ENCODE measurements at regions not wholly inside any gene's neighbourhood (a gene's known extent, or its start where the extent isn't known, plus 50 kb on each side); places are given as distances from the start of the nearest gene placed in this dataset.

DNA sequence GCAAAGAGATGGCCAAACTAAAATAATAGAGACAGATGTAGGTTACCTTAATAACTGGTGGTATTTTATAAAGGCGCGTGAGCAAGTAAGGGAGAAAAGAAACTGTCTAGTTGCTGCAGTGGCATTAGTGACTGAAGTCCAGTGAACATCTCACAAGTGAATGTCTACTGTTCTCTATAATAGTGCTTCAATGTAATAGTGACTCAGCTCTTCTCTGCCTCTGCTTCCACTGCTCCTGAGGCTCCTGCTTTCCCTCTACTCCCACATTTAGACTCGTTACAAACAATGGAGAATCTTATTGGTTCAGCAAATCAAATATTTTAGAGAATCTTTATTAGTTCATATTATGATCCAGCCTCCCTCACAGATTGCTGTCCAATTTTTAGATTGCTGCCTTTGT lies 779.1 kb upstream of the HTR2C start:
- Histone ChIP-seq H3K9me3 (ENCODE audit: control insufficient read depth, insufficient read depth, low read length) (no peaks in the 10 kb centered on the region), H3K4me3 (ENCODE audit: low read length) (no peak overlapping the region), H3K27me3 (ENCODE audit: control insufficient read depth, insufficient read depth, low read length) (no peaks in the 10 kb centered on the region), H3K27ac (ENCODE audit: low read length) (no peak overlapping the region), H3K4me1 (ENCODE audit: control insufficient read depth, insufficient read depth, low read length) (no peaks in the 10 kb centered on the region), H3K36me3 (ENCODE audit: control insufficient read depth, insufficient read depth, low read length) (no peaks in the 10 kb centered on the region)
- no peak overlapping the region for H3K4me3 Mint-ChIP-seq
- intact Hi-C loops (cut with micrococcal nuclease), result no loop called here
- TF ChIP-seq, protein P1, sequence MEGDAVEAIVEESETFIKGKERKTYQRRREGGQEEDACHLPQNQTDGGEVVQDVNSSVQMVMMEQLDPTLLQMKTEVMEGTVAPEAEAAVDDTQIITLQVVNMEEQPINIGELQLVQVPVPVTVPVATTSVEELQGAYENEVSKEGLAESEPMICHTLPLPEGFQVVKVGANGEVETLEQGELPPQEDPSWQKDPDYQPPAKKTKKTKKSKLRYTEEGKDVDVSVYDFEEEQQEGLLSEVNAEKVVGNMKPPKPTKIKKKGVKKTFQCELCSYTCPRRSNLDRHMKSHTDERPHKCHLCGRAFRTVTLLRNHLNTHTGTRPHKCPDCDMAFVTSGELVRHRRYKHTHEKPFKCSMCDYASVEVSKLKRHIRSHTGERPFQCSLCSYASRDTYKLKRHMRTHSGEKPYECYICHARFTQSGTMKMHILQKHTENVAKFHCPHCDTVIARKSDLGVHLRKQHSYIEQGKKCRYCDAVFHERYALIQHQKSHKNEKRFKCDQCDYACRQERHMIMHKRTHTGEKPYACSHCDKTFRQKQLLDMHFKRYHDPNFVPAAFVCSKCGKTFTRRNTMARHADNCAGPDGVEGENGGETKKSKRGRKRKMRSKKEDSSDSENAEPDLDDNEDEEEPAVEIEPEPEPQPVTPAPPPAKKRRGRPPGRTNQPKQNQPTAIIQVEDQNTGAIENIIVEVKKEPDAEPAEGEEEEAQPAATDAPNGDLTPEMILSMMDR (IDR thresholded peaks at IDR 0.05), result no peak
- DNase-seq (no peak), ATAC-seq (no peak)
- WGBS (ENCODE audit: insufficient coverage), result 92% methylated on average over 2 of the region's 3 CpGs
- no peak overlapping the region for H3K27ac Mint-ChIP-seq
- H3K36me3 Mint-ChIP-seq, result no peaks in the 10 kb centered on the region
- H3K4me1 Mint-ChIP-seq, result no peaks in the 10 kb centered on the region
- peaks cover 0 to 13% of the 10 kb centered on the region in 2 donors for H3K27me3 Mint-ChIP-seq (ENCODE audit: low read depth in 2 of 2)
- peaks cover 4 to 5% of the 10 kb centered on the region in 2 donors for H3K9me3 Mint-ChIP-seq

DNA sequence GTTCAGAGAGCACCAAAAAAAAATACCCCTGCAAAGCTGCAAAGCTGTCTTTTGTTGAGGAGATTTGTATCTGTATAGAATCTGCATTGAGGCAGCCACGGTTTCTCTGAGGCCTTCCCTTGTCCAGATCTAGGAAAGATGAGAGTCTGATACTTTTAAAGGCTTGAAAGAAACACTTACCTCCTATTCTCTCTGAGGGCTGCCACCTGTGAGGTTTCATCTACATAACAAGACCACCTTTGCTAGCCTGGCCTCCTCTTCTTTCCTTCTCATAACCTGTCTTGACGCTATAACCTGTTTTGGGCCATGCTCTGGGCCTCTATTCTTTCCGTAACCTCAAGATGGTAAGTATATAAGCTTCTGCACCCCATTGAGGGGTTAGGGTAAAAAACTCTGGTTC lies 779.6 kb upstream of the HTR2C start:
- no peak for ATAC-seq
- H3K27ac Mint-ChIP-seq, result no peak overlapping the region
- 83% methylated on average over 2 of the region's 3 CpGs for WGBS (ENCODE audit: insufficient coverage)

DNA sequence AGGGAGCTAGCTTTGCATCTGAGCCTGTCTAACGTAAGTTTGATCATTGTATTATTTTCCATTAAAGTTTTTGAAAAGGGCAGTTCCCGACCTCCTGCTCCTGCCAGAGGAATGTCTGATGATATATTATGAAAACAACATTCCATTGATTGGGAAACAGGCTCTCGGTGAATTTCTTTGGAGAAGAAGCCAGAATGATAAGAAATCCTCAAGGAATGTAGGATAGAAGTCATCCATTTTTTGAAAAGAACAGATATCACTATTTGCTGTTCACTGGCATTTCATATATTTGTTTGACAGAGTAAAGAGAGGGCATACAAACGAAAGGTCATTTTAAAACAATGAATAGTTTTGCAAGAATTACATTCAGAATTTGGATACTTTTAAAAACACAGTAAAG lies 781.0 kb upstream of the HTR2C start:
- H3K36me3 Mint-ChIP-seq, result no peaks in the 10 kb centered on the region
- Histone ChIP-seq H3K36me3 (ENCODE audit: control insufficient read depth, insufficient read depth, low read length) (no peaks in the 10 kb centered on the region), H3K9me3 (ENCODE audit: control insufficient read depth, insufficient read depth, low read length) (no peaks in the 10 kb centered on the region), H3K27ac (ENCODE audit: low read length) (no peak overlapping the region), H3K4me1 (ENCODE audit: control insufficient read depth, insufficient read depth, low read length) (no peaks in the 10 kb centered on the region), H3K27me3 (ENCODE audit: control insufficient read depth, insufficient read depth, low read length) (no peaks in the 10 kb centered on the region), H3K4me3 (ENCODE audit: low read length) (no peak overlapping the region)
- no CpG with 5 or more reads among the region's 4 CpGs for WGBS (ENCODE audit: insufficient coverage)
- H3K27me3 Mint-ChIP-seq (ENCODE audit: low read depth in 2 of 2), result peaks cover 0 to 13% of the 10 kb centered on the region in 2 donors
- H3K27ac Mint-ChIP-seq, result no peak overlapping the region
- ATAC-seq (no peak), DNase-seq (no peak)
- TF ChIP-seq, protein P1 (IDR thresholded peaks at IDR 0.05), result no peak
- no peaks in the 10 kb centered on the region for H3K4me1 Mint-ChIP-seq
- H3K4me3 Mint-ChIP-seq, result no peak overlapping the region
- H3K9me3 Mint-ChIP-seq, result peaks cover 4 to 5% of the 10 kb centered on the region in 2 donors
- intact Hi-C loops (cut with micrococcal nuclease), result no loop called here

More for the DNA sequence above, 779.6 kb upstream of the HTR2C start:
- no peaks in the 10 kb centered on the region for H3K9me3 ChIP-seq (ENCODE audit: control insufficient read depth, insufficient read depth, low read length)
- H3K36me3 ChIP-seq (ENCODE audit: control insufficient read depth, insufficient read depth, low read length), result no peaks in the 10 kb centered on the region
- TF ChIP-seq, protein P1 (IDR thresholded peaks at IDR 0.05), result no peak
- no peak overlapping the region for H3K27ac ChIP-seq (ENCODE audit: low read length)
- no peak overlapping the region for H3K4me3 ChIP-seq (ENCODE audit: low read length)
- no peaks in the 10 kb centered on the region for H3K4me1 ChIP-seq (ENCODE audit: control insufficient read depth, insufficient read depth, low read length)
- peaks cover 4 to 5% of the 10 kb centered on the region in 2 donors for H3K9me3 Mint-ChIP-seq
- peaks cover 0 to 13% of the 10 kb centered on the region in 2 donors for H3K27me3 Mint-ChIP-seq (ENCODE audit: low read depth in 2 of 2)
- DNase-seq, result no peak
- no peaks in the 10 kb centered on the region for H3K4me1 Mint-ChIP-seq
- intact Hi-C loops (cut with micrococcal nuclease), result no loop called here
- H3K36me3 Mint-ChIP-seq, result no peaks in the 10 kb centered on the region
- H3K4me3 Mint-ChIP-seq, result no peak overlapping the region
- H3K27me3 ChIP-seq (ENCODE audit: control insufficient read depth, insufficient read depth, low read length), result no peaks in the 10 kb centered on the region

DNA sequence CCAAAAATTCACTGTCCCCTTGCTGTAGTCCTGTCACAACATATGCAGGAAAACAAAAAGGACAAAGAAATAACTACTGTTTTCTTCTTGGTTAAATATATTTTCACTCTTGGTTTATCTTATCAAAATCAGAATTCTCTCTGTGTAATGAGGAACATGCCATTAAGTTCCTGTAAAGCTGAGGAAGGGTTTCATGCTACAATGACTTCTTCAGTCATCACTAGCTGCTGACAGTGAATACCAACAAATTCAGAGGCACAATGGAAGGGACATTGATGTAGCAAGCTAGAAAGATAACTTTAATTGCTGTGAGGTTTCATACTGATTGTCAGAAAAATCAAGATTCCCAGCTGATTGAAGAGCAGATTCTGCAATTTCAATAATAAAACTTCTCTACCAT lies 782.9 kb upstream of the HTR2C start:
- no peaks in the 10 kb centered on the region for H3K36me3 Mint-ChIP-seq
- H3K27ac ChIP-seq (ENCODE audit: low read length), result no peak overlapping the region
- intact Hi-C loops (cut with micrococcal nuclease), result no loop called here
- DNase-seq (no peak), ATAC-seq (no peak)
- H3K27ac Mint-ChIP-seq, result no peak overlapping the region
- no peaks in the 10 kb centered on the region for H3K9me3 ChIP-seq (ENCODE audit: control insufficient read depth, insufficient read depth, low read length)
- TF ChIP-seq, protein P1 (IDR thresholded peaks at IDR 0.05), result no peak
- no peaks in the 10 kb centered on the region for H3K36me3 ChIP-seq (ENCODE audit: control insufficient read depth, insufficient read depth, low read length)
- H3K27me3 ChIP-seq (ENCODE audit: control insufficient read depth, insufficient read depth, low read length), result no peaks in the 10 kb centered on the region
- H3K4me3 ChIP-seq (ENCODE audit: low read length), result no peak overlapping the region
- H3K4me1 ChIP-seq (ENCODE audit: control insufficient read depth, insufficient read depth, low read length), result no peaks in the 10 kb centered on the region
- peaks cover 0 to 6% of the 10 kb centered on the region in 2 donors for H3K27me3 Mint-ChIP-seq (ENCODE audit: low read depth in 2 of 2)
- peaks cover 4 to 8% of the 10 kb centered on the region in 2 donors for H3K9me3 Mint-ChIP-seq
- no peaks in the 10 kb centered on the region for H3K4me1 Mint-ChIP-seq
- H3K4me3 Mint-ChIP-seq, result no peak overlapping the region

Data from natural killer cell (primary cell).